ENCODE measurements at regions not wholly inside any gene's neighbourhood (a gene's known extent, or its start where the extent isn't known, plus 50 kb on each side); places are given as distances from the start of the nearest gene placed in this dataset.

DNA sequence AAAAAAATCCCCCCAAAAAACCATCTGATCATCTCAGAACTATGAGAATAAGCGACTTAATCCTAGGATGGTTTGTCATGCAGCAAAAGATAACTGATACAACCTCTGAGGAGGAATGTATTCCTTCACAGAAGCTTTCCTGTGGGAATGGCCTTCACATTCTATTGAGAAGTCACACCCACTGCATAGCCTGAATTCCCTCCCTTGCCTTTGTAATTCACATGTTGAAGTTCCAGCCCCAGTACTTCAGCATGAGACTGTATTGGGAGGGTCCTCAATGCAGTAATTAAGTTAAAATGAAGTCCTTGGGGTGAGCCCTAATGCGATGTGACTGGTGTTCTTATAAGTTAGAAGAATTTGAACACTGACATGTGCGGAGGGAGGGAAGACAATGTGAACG, 395.2 kb downstream of the TUSC7 start:
- TF ChIP-seq EP300 (IDR thresholded peaks at IDR 0.05; ENCODE audit: low read depth) (no peak), POLR2A (IDR thresholded peaks at IDR 0.05) (no peak)

All from transverse colon (tissue), 1 donor.